Transverse colon (tissue), 4 donors: ENCODE measurements at regions not wholly inside any gene's neighbourhood (a gene's known extent, or its start where the extent isn't known, plus 50 kb on each side); places are given as distances from the start of the nearest gene placed in this dataset.
"Not testable (repeated sequence)": the region's sequence is repeated elsewhere in the genome, so short reads cannot be mapped to it uniquely, and the experiment has no call there.

Experiments used
- CTCF ChIP-seq, 5 experiments: fragments of 200-600 bp in 3 of 5; fragments of 450-650 bp in 2 of 5; sonication (generic) in 3 of 5; IDR thresholded peaks; 1 replicate in 2 of 5; 2 replicates in 3 of 5; pipeline ENCODE4 v1.5.1; 2016 to 2017; ENCODE audit warnings: antibody characterized with exemption in 5 of 5, inconsistent platforms in 3 of 5, mild to moderate bottlenecking in 2 of 5, moderate library complexity in 1 of 5
- EP300 ChIP-seq: sonication (generic); formaldehyde crosslinking; IDR thresholded peaks from one replicate; pipeline ENCODE4 v1.6.1; 2017; ENCODE audit warnings: antibody characterized with exemption, low read depth
- POLR2A ChIP-seq: fragments of 450-650 bp; IDR thresholded peaks from one replicate; pipeline ENCODE4 v1.6.1; 2016; ENCODE audit warnings: antibody characterized with exemption, mild to moderate bottlenecking, moderate library complexity
- POLR2AphosphoS5 ChIP-seq, 3 donors: sonication (generic); formaldehyde crosslinking; IDR thresholded peaks; one replicate each; pipeline ENCODE4 v1.6.1; 2016; ENCODE audit warnings: antibody characterized with exemption in 3 of 3

DNA sequence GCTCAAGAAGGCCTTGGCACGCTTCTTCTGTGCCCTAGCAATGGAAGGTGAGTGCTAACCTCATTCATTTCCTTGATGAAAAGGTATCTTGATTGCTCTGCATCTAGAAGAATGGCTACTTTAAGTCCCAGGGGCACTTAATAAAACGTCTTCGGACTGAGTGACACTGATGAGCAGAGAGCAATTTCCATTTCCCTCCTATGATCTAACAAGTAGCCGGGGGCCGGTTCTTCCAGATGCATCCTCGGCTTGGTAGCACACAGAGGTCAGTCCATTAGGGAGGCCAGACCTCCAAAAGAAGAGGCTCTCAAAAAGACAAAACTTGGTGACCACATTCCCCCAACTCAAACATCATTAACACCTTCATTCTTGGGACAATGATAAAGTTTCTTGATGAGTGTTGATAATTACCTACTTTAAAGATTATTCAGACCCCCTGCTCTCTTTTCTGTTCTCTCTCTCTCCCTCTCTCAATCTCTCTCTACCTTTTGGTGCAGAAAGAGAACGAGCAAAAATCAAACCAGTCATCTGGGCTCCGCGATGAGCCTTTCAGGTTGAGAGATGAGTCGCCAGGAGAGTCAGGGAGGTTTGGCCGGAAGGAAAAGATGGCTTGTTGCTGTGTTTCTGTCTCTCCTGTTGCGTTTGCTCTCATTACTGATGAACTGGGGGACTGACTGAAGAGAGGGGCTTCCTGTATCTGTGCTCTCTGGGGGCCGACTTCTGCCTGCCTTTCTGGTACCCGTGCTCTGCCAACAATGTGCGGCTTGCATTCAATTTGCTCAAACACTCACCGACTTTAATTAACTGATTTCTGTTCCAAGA, 91.1 kb downstream of the LYZL1 start:
- not testable (repeated sequence) for TF ChIP-seq POLR2AphosphoS5 (IDR thresholded peaks at IDR 0.05); CTCF (IDR thresholded peaks at IDR 0.05); POLR2A; EP300
